PC-9 (cell line): ENCODE measurements at regions not wholly inside any gene's neighbourhood (a gene's known extent, or its start where the extent isn't known, plus 50 kb on each side); places are given as distances from the start of the nearest gene placed in this dataset.

Experiments
- EZH2 ChIP-seq: fragments of 200-600 bp; sonication (generic); IDR thresholded peaks from 2 replicates; pipeline ENCODE4 v1.8.0; 2017; ENCODE audit warnings: antibody characterized with exemption, low read depth
- TF ChIP-seq, protein P1 (sequence below): fragments of 200-600 bp; sonication (generic); conservative IDR thresholded peaks from 2 replicates; pipeline ENCODE4 v1.6.1; 2017; ENCODE audit warnings: mixed run types, antibody characterized with exemption, mild to moderate bottlenecking, moderate library complexity

DNA sequence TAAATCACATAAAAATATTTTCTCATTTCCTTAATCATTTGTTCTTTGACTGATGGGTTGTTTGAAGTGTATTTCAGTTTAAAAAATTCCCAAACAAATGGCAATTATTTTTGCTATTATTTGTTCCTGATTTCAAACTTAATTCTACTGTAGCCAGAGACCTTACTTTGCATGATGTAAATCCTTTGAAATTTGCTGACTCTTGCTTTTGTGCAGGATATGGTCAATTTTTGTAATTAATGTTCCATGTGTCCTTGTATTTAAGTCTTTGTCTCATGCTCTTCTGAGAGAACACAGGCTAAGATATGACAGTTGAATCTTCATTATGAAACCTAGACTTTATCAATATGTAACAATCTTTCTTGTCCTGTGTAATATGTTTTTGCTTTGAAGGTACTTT, 295.0 kb upstream of the CHD6 start:
- TF ChIP-seq, protein P1, sequence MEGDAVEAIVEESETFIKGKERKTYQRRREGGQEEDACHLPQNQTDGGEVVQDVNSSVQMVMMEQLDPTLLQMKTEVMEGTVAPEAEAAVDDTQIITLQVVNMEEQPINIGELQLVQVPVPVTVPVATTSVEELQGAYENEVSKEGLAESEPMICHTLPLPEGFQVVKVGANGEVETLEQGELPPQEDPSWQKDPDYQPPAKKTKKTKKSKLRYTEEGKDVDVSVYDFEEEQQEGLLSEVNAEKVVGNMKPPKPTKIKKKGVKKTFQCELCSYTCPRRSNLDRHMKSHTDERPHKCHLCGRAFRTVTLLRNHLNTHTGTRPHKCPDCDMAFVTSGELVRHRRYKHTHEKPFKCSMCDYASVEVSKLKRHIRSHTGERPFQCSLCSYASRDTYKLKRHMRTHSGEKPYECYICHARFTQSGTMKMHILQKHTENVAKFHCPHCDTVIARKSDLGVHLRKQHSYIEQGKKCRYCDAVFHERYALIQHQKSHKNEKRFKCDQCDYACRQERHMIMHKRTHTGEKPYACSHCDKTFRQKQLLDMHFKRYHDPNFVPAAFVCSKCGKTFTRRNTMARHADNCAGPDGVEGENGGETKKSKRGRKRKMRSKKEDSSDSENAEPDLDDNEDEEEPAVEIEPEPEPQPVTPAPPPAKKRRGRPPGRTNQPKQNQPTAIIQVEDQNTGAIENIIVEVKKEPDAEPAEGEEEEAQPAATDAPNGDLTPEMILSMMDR: no peak
- no peak for TF ChIP-seq EZH2
